HuH-7 (cell line): ENCODE measurements at regions not wholly inside any gene's neighbourhood (a gene's known extent, or its start where the extent isn't known, plus 50 kb on each side); places are given as distances from the start of the nearest gene placed in this dataset.
A peak's percentile ranks its signal among the peaks of the same experiment; 100 is the strongest.

ENCODE experiments used
- DNase-seq: peaks from one replicate; pipeline ENCODE4 v3.0.0; 2011; ENCODE audit warnings: low spot score

DNA sequence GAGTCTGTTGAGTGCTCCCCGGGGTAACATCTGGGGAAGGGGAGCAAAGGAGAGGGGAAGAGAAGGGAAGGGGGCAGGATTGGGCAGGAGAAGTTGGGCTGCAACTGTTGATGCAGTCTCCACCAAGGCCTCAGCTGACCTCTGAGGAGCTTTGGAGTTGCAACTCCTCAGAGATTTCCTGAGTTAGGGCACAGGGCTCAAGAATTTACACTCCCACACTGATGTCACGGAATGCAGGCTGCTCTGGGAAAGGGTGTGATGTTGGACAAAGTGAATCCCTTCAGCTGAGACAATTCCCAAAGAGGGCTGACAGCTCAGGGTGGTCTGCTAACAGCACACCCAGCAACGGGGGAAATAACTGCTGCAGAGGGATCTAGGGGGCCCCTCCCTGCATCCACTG lies 295.6 kb downstream of the PCNX1 start:
- DNase-seq = no peak

DNA sequence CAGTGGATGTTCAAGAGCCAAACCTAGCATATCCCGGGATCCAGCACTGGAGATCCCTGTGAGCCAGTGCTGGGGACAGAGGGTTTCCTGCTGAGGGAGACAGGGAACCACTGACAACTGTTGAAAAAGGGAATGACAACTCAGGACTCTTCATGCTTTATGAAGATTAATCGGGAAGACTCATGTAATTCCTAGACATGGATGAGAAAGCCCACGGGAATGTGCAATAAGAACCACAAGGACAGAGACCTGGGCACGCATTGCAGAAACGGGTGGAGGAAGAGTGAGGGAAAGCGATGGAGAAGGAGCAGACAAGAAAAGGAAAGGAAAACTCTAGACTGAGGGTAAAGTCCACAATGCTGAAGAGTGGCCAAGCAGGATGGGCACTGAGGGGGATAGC lies 296.0 kb downstream of the PCNX1 start:
- DNase-seq = no peak

DNA sequence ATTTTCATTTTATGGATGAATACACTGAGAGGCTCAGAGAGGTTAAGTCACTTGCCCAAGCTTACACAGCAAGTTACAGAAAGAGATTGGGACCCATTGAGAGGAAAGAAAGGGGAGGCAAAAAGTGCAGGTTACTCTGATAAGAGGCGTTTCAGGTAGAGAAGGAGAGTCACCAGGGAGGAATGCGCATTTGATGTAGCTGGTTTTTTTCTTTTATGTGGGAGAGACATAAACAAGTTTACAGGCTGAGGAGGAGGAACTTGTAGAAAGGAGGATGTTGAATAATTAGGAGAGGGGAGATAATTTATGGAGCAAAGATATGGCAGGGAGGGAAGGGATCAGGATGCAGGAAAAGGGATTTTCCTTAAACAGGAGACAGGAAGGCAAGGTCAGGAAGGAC lies 297.0 kb downstream of the PCNX1 start:
- no peak for DNase-seq

DNA sequence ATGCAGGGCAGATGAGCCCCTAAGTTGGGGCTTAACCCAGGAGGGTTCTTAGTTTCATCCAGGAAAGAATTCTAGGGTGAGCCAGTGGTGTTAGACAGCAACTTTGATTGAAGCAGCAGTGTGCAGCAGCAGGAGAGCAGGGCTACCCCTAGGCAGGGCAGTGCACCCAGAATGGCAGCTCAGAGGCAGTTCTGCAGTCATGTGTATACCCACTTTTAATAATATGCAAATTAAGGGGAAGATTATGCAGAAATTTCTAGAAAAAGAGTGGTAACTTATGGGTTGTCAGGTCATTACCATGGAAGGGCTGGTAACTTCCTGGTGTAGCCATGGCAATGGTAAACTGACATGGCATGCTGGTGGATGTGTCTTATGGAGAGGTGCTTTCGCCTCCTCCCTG lies 297.5 kb downstream of the PCNX1 start:
- DNase-seq = no peak

DNA sequence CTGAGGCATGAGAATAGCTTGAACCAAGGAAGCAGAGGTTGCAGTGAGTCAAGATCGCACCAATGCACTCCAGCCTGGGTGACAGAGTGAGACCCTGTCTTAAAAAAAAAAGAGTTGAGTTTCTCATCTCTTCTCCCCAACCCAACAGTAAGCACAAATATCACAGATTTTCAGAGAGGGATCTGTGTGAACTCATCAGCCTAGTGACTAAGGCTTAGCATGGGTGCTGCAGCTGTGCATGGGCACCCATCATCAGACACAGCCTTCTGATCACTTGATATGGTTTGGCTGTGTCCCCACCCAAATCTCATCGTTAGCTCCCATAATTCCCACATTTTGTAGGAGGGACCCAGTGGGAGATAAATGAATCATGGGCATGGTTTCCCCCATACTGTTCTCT lies 298.9 kb downstream of the PCNX1 start:
- no peak for DNase-seq

DNA sequence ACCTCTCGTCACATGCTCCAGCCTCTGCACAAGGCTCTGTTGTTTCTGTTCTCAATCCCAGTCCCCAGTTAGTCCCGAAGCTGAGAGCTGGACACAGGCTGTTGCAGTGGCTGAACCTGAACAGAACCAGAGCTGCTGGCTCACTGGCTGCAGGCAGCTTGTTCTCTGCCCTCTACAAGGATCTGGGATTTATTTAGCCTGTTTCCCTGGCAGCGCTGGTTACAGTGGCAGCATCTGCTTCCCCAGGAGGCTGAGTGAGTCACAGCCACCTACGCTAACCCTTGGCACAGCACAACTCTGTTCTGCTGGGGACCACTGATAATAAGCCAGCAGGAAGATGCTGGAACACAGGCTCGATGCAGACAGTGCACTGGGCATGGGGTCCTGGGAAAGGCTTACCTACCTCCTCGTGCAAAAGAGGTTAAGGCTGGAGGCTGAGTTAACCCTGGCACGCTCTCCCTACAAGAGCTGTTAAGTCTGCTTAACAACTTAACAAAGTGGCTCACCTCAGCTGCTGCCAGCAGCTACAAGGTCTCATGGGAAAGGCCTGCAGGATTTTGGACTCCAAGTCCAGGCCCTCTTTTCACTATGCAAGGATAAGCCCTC lies 299.6 kb downstream of the PCNX1 start:
- no peak for DNase-seq

DNA sequence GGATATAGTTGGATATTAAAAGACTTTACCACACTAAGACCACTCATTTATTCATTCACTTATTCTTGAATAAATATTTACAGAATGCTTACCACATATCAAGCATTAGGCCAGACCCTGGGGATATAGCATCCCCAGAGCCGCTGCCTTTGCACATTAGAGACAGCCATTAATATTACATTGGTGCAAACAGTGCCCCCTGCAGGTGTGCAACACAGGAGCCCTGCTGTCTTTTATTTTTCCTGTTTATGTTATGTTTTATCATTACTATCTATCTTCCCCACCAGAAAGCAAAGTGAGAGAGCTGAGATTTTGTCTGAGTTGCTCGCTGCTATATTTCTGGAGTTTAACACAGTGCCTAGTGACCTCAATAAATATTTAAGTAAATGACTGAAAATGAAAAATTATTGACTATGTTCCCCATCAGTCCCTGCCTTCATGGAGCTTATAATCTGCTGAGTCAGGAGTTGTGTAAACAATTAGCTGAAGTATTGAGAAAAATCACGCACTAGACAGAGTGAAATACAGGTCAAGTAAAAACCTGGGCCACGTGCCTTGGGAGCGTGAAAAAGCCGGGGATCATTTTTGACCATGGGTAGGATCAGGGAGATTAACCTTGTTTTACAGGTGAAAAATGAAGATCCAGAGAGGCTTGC lies 301.6 kb downstream of the PCNX1 start:
- DNase-seq = no peak

DNA sequence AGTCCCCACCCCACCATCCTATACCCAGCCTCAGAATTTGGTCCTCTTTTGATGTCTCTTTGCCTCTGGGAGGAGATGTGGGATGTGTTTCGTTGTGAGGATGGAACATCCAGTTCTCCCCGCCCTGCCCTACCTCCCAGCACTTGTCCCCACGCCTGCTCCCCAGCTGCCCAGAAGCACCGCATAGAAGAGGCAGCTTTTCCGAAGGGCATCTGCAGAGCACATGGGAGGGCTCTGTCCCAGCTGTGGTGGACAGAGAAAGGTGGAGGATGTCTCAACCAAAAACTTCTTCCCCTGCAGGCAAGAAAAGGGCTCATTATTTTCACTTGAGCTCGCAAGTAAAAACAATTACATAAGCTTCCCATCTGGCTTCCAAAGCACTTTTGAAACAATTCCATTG lies 302.6 kb downstream of the PCNX1 start:
- DNase-seq = no peak

DNA sequence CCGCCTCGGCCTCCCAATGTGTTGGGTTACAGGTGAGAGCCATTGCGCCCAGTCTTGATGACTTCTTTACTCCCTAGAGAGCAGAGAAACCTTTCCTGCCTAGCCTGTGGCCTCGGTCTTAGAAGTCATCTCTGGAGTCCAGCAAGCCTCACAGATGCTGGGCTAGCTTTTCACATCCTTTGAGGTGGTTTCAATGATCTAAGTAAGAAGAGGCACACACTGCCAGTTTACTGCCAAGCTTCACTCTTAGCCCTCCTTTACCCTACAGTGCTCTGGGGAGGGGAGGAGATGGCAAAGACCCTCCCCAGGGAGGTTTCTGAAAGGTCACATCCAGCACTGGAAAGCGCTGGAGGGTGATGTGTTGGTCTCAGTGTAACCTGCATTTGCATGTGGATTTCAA lies 304.8 kb downstream of the PCNX1 start:
- no peak for DNase-seq

DNA sequence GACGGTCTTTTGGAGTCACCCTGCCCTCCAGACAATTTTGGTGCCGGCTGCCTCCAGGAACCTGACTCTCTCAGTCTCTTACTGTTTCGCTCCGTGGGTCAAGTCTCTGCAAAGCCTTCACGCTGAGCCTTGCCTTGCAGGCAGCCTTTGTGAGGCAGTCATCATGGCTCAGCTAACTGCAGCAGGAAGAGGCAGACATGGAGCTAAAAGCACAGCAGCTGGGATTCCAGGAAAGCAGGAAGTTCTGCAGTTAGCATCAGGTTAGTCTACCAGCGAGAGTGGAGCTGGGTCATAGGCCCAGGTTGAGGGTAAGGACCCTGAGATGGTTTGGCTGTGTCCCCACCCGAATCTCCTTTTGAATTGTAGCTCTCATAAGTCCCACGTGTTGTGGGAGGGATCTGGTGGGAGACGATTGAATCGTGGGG lies 305.4 kb downstream of the PCNX1 start:
- DNase-seq = no peak

DNA sequence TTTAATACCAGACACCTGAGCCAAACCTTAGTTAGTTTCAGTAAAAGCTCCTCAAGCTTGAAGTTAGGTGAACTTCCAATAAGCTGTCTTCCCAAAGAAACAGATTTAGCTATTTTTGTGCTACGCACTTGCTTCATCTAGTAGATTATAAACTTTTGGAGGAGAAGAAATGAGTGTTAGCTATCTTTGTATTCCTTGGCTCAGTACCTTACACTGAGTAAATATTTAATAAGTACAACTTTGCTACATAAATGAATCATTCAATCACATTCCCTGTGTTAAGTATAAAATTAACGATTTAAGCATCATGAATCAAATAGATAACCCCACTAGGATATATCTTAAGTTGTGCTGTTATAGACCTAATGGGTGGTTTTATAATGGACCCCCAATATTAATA lies 307.0 kb downstream of the PCNX1 start:
- no peak for DNase-seq

DNA sequence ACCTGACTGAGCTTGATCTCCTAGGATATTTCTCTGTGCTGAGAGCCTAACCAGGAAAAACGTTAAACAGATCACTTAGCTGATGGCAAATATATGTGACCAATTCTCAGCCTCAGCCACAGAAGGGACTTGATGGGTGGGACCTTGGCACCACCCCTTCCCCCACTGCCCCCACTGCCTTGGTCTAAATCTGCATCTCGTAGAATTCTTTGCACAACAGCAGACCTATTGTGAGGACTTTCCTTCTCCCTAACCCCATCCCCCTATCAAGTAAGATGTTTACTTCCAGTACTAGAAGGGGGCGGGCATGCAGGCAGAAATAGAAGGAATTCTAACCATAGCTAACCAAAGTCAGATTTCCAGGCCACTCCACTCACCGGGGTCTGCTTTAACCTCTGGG lies 313.2 kb downstream of the PCNX1 start:
- DNase-seq = no peak

DNA sequence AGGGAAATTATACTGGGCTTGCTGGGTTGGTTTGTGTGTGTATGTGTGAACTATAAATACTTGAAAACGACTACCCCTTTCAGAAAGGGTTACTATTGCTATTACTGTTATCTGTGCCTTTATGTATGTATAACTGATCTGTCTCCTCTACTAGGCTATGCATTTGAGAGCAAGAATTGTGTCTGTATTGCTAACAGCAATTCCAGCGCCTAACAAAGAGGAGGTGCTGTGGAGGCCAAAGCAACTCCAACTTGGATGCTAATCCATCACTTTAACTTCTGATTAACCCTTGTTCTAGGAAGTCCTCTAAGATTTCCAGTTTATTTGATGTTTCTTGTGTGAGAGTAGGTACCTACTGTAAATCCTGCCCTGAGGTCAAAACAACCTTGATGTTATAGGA lies 313.9 kb downstream of the PCNX1 start:
- DNase-seq = no peak

DNA sequence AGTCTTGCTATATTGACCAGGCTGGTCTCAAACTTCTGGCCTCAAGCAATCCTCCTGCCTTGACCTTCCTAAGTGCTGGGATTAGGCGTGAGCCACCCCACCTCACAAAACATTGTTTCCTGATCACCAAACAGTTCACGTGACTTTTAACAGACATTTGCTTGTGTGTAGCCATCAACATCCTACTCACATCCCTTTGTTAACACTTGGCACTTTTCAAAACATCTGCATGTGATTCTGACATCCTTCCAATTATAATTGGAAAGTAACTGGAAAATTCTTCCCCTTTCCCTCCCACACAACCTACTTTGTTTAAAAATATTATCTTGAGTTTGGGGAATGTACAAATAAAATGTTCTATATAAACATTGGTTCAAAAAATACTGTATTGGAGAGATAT lies 317.9 kb downstream of the PCNX1 start:
- no peak for DNase-seq

DNA sequence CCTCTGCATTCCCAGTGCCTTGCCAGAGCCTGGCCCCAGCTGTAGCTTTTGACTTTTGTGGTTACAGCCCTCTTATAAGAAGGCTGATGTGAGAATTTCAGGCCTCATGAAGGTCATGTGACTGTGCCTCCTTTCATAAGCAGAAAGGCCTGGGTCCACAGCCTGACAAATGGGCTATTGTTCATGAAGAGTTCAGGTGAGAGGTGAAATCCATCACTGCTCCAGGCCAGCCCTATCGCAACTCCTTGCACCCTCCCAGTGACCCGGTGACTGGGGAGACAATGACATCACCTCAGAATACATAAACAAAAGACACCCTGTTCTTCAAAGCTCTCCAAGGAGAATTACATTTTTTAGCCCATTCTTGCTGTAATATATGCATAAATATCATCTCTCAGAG lies 321.5 kb downstream of the PCNX1 start:
- DNase-seq = peak; percentile 43

DNA sequence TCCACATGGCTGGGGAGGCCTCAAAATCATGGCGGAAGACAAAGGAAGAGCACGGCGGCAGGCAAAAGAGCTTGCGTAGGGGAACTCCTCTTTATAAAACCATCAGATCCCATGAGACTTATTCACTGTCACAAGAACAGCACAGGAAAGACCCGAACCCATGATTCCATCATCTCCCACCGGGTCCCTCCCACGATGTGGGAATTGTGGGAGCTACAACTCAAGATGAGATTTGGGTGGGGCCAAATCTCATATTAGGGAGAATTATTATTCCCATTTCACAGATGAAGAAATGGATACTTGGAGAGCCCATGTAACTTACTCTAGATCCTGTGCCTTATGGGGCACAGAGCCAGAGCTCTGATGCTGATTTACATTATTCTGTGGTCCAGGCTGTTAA lies 322.6 kb downstream of the PCNX1 start:
- no peak for DNase-seq

DNA sequence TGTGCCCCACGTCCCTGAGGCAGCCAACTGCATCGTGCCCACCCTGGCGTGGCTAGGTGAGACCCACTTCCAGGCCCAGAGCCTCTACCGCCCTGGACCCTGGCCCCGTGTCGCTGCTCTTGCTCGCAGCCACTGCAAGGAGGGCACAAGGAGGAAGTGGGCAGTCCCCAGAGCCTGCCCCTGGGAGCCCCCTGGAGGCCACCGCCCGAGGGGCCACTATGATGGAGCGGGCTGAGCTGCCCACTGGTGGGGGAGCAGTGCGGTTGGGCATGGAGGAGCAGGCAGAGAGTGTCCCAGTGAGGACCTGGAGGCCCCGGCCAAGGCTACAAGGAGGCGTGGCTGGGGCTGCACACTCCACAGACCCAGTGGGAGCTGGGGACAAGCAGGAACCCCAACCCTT lies 323.6 kb downstream of the PCNX1 start:
- no peak for DNase-seq

DNA sequence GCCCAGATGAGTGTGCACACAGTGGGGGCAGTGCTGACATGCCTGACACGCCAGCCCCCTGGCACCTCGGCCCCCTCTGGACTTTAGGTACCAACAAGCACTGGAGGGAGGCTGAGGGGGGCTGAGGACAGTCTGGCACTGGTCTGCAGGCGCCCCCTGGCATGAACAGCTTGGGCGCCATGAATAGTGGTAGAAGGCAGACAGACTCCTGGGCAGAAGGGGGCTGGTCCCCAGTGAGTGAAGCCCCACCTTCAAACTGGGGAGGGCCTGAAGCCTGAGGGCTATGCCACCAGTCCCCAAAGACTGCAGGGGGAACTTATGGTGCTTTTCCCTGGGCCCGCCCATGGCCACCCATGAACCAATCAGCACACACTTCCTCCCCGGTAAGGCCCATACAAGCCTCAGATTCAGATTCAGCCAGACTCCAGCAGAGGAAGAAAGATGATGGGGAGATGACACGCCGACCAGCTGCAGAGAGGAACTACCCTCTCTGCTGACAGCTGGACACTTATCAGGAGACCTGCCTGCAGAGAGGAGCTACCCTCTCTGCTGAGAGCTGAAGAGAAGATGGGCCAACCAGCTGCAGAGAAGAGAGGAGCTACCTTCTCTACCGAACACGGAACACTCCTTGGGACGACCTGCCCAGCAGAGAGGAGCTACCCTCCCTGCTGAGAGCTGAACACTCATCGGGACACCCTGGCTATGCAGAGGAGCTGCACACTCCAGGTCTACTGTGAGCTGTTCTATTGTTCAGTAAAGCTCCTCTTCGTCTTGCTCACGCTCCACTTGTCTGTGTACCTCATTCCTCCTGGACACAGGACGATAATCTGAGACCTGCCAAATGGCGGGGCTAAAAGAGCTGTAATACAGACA lies 324.5 kb downstream of the PCNX1 start:
- DNase-seq = no peak

DNA sequence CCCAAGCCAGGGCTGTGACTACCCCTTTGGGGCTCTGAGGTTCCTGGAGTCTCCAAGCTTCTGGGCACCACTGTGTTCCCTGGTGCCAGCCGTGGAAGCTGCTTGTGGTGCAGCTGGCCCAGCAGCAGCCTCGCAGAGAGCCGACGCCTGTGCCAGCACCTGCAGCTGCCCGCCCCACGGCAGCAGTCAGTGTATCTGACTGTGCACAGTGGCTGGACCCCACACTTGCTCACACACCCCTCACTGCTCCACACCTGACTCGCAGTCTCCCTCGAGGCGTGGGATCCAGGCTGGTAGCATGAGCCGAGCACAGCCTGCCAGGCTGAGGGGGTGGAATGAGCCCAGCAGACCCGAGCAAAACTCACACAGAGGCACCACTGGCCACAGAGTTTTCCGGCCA lies 325.2 kb downstream of the PCNX1 start:
- DNase-seq = no peak

DNA sequence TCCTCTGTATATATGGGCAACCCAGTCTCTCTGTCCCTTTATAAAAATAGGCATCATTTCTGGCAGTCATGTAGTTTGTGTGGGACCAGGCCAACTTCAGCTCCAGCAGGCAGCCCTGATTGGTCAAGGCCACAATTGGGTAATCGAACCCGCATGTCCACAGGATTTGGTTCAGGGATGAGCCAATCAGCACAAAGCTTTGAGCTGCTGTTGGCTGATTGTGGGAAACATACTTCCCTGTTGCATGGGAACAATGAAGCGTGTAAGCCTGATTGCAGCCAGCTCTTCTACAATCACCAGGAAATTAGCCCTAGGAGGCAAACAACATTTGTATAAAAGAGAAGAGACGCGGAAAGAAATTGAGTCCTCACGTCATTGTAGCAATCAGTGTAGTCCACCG lies 328.6 kb downstream of the PCNX1 start:
- DNase-seq = no peak

DNA sequence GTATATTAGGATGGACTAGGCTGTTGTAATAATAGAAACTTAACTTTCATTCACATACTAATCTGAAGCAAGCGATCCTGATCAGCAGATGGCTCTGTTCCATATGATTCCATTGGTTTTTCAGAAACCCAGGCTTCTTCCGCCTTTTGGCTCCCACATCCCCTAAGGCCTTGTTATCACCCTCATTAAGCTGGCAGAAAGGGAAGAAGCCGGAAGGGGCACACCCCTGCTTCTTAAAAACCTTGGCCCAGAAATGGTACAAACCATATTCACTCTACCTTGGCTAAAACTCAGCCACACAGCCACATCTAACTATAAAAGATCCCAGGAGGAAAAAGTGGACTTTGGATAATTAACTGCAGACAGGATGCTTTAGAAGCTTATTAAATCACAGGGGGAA lies 329.2 kb downstream of the PCNX1 start:
- DNase-seq = no peak

DNA sequence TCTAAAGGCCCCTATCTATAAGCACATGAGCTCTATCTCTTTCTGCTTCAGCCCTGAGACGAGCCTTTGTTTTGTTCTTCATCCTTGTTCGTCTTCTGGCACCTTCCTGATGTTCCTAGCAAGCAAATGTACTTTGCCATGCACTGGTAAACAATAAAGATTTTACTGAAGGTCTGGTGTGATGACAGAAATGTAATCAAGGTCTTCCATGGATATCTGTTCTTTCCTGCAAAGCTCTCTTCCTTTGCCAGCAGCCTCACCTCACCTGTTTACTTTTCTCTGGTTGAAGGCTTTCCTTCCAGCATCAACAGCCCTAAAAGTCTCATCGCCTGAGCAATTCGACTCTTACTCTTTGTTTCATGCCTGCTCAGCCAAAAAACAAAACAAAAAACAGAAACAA lies 330.3 kb downstream of the PCNX1 start:
- DNase-seq = no peak

DNA sequence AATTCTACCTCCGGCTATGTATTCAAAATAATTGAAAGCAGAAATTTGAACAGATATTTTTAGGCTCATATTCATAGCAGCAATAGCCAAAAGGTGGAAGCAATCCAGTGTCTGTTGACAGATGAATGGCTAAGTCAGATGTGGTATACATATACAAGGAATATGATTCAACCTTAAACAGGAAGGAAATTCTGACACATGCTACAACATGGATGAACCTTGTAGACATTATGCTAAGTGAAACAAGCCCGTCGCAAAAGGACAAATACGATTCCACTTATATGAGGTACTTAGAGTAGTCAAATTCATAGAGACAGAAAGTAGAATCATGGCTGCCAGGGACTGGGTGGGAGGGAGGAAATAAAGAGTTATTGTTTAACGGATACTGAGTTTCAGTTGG lies 331.6 kb downstream of the PCNX1 start:
- no peak for DNase-seq
